ENCODE measurements at regions not wholly inside any gene's neighbourhood (a gene's known extent, or its start where the extent isn't known, plus 50 kb on each side); places are given as distances from the start of the nearest gene placed in this dataset.

DNA sequence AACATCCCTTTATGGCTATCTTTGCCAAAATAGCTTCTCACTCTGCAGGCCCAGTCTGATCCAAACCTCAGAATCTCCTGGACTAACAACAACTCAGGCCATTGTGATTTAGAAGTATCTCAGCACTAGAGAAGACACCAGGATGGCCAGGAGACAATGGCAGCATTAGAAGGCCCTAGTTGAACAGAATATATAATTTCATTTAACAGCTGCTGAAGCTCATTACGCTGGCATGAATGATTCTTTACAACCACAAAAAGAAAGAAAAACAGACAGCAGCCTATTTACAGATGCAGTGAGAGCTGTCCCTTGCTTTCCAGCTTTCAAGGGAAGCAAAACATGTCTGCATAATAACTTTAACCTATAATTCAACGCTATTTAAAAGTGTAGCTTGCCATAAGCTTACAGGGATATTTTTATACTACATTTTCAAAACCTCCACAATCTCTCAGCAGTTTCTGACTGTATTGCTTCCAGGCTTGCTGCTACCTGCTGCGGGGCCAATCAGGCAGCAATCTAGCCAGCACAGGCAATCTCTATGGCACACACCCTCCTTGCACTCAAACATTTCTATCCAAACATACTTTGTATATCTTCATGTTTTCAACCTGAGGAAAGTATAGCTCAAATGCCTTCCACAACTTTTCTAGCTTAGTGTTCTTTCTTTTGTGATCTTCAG lies 107.3 kb downstream of the OGFRL1 start:
- Mint-ChIP-seq H3K4me3 (ENCODE audit: unreplicated experiment) (no peak overlapping the region), H3K27me3 (ENCODE audit: low read depth) (no peaks in the 10 kb centered on the region), H3K27ac (ENCODE audit: unreplicated experiment) (no peak overlapping the region), H3K9me3 (ENCODE audit: low read depth) (no peaks in the 10 kb centered on the region), H3K36me3 (ENCODE audit: low read depth) (peaks cover 4% of the 10 kb centered on the region), H3K4me1 (ENCODE audit: low read depth) (peaks cover 43% of the 10 kb centered on the region)
- no peak for TF ChIP-seq CTCF (IDR thresholded peaks at IDR 0.05)
- no peak for DNase-seq (ENCODE audit: low spot score)

DNA sequence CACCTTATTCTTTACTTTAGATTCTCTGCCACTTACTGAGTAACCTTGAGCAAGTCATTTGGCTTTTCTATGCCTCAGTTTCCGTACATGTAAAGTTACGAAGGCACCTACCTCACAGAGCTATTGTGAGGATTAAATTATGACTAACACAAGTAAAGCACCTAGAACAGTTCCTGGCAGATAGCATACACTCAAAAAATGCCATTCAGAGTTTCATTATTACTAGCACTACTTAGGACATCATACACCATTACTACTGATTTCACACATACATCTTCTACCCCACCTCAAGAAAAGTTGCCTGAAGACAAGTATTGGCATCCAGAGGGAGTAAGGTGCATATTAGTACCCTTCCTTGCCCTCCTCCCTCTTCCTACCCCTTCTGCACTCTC lies 107.8 kb downstream of the OGFRL1 start:
- Mint-ChIP-seq H3K9me3 (ENCODE audit: low read depth) (no peaks in the 10 kb centered on the region), H3K4me3 (ENCODE audit: unreplicated experiment) (no peak overlapping the region), H3K4me1 (ENCODE audit: low read depth) (peaks cover 44% of the 10 kb centered on the region), H3K27me3 (ENCODE audit: low read depth) (no peaks in the 10 kb centered on the region), H3K27ac (ENCODE audit: unreplicated experiment) (no peak overlapping the region), H3K36me3 (ENCODE audit: low read depth) (peaks cover 4% of the 10 kb centered on the region)
- DNase-seq (ENCODE audit: low spot score), result no peak
- no peak for TF ChIP-seq CTCF (IDR thresholded peaks at IDR 0.05)

DNA sequence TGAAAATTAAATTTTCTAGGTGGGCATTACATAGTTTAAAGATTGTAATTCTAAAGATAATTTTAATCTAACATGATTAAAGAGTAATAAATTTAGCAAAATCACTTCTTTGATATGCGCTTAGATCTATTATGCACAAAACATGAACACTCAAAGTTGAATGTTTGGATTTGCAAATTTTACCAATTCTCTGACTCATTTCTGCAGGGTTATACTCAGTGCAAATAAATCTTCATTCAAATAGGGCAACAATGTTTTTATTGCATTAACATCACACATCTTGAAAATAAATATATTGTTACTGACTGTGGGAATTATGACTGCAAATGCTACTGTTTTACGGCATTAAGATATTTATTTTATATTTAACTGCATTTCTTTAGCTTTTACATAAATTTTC lies 110.7 kb downstream of the OGFRL1 start:
- Mint-ChIP-seq H3K27ac (ENCODE audit: unreplicated experiment) (no peak overlapping the region), H3K36me3 (ENCODE audit: low read depth) (peaks cover 4% of the 10 kb centered on the region), H3K4me1 (ENCODE audit: low read depth) (peaks cover 38% of the 10 kb centered on the region), H3K27me3 (ENCODE audit: low read depth) (no peaks in the 10 kb centered on the region), H3K9me3 (ENCODE audit: low read depth) (no peaks in the 10 kb centered on the region), H3K4me3 (ENCODE audit: unreplicated experiment) (no peak overlapping the region)
- DNase-seq (ENCODE audit: low spot score), result no peak
- TF ChIP-seq CTCF (IDR thresholded peaks at IDR 0.05), result no peak

DNA sequence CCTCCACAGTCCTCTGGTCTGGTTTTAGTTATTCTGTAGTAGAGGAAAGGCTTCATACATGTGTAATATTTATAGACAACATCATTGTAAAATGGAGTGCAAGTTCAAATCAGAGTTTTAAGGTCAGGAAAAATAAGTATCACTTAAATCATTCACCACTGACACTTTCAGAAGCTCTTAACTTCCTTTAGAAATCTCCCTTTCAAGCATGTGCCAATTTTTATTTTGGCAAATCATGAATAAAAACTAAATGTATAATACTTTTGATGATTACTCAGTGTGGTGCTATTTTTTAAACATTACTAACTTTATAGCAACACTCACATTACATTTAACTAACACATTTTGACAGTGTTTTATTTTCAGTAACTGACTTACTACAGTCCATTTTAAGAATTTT lies 112.2 kb downstream of the OGFRL1 start:
- no peak for DNase-seq (ENCODE audit: low spot score)
- H3K36me3 Mint-ChIP-seq (ENCODE audit: low read depth), result peaks cover 4% of the 10 kb centered on the region
- H3K9me3 Mint-ChIP-seq (ENCODE audit: low read depth), result no peaks in the 10 kb centered on the region
- H3K27me3 Mint-ChIP-seq (ENCODE audit: low read depth), result no peaks in the 10 kb centered on the region
- peak overlapping the region; percentile 17 for H3K27ac Mint-ChIP-seq (ENCODE audit: unreplicated experiment)
- no peak for TF ChIP-seq CTCF (IDR thresholded peaks at IDR 0.05)
- H3K4me1 Mint-ChIP-seq (ENCODE audit: low read depth), result peaks cover 41% of the 10 kb centered on the region
- H3K4me3 Mint-ChIP-seq (ENCODE audit: unreplicated experiment), result no peak overlapping the region

DNA sequence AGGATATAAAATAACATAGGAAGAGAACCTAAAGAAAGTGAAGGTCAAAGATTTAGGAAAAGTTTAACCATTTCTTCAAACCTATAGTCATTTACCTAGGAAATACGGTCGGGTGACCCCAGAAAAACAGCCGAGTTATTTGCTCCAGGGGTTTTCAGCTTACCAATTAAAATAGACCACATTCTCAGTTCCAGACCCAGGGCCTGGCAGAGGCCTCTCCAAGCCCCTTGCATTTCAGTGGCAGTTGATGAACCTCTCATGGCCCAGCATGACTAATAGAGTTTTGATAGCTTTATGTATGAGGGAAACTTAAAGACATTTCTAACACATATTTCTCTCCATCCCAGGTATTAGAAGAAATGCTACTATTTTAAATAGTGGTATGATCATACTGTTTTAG lies 113.5 kb downstream of the OGFRL1 start:
- no peak for DNase-seq (ENCODE audit: low spot score)
- H3K9me3 Mint-ChIP-seq (ENCODE audit: low read depth), result no peaks in the 10 kb centered on the region
- TF ChIP-seq CTCF (IDR thresholded peaks at IDR 0.05), result no peak
- H3K4me1 Mint-ChIP-seq (ENCODE audit: low read depth), result peaks cover 36% of the 10 kb centered on the region
- H3K4me3 Mint-ChIP-seq (ENCODE audit: unreplicated experiment), result no peak overlapping the region
- no peak overlapping the region for H3K27ac Mint-ChIP-seq (ENCODE audit: unreplicated experiment)
- no peaks in the 10 kb centered on the region for H3K27me3 Mint-ChIP-seq (ENCODE audit: low read depth)
- peaks cover 4% of the 10 kb centered on the region for H3K36me3 Mint-ChIP-seq (ENCODE audit: low read depth)

Data from chondrocyte (in vitro differentiated cells).